Stomach (tissue), 8 donors: ENCODE measurements at regions not wholly inside any gene's neighbourhood (a gene's known extent, or its start where the extent isn't known, plus 50 kb on each side); places are given as distances from the start of the nearest gene placed in this dataset.
"Not testable (repeated sequence)": the region's sequence is repeated elsewhere in the genome, so short reads cannot be mapped to it uniquely, and the experiment has no call there.

ENCODE experiments used
- DNase-seq, 2 donors: peaks; one replicate each; pipeline versions ENCODE4 v3.0.0 to v3.0.0-alpha.2; 2013 to 2019
- H3K27ac ChIP-seq, 5 donors: fragments of 200-600 bp in 4 of 5; sonication (generic) in 4 of 5; one replicate each; pipeline ENCODE4 v1.5.1; 2013 to 2019; ENCODE audit warnings: mild to moderate bottlenecking in 1 of 5, moderate library complexity in 1 of 5
- H3K27me3 ChIP-seq, 3 donors: fragments of 200-600 bp; sonication (generic); one replicate each; pipeline ENCODE4 v1.5.1; 2017 to 2019; ENCODE audit warnings: mixed run types in 1 of 3
- H3K36me3 ChIP-seq, 4 donors: fragments of 200-600 bp; sonication (generic); 1 replicate in 3 of 4; 2 replicates in 1 of 4; pipeline ENCODE4 v1.5.1; 2016 to 2019
- H3K4me1 ChIP-seq, 4 donors: fragments of 200-600 bp; sonication (generic); one replicate each; pipeline ENCODE4 v1.5.1; 2016 to 2019
- H3K4me3 ChIP-seq, 4 donors: fragments of 200-600 bp; sonication (generic) in 3 of 4; one replicate each; pipeline ENCODE4 v1.5.1; 2016 to 2019; ENCODE audit warnings: mild to moderate bottlenecking in 1 of 4
- H3K9me3 ChIP-seq, 4 donors: fragments of 200-600 bp; sonication (generic); one replicate each; pipeline ENCODE4 v1.5.1; 2016 to 2019
- EP300 ChIP-seq: sonication (generic); formaldehyde crosslinking; IDR thresholded peaks from one replicate; pipeline ENCODE4 v1.6.1; 2017; ENCODE audit warnings: antibody characterized with exemption
- POLR2A ChIP-seq, 4 donors: fragments of 450-650 bp; IDR thresholded peaks; one replicate each; pipeline ENCODE4 v1.6.1; 2016; ENCODE audit warnings: antibody characterized with exemption in 4 of 4, control low read depth in 2 of 4, mild to moderate bottlenecking in 1 of 4, moderate library complexity in 1 of 4
- POLR2AphosphoS5 ChIP-seq, 3 donors: sonication (generic); formaldehyde crosslinking; IDR thresholded peaks; one replicate each; pipeline ENCODE4 v1.6.1; 2016; ENCODE audit warnings: antibody characterized with exemption in 3 of 3
- WGBS, 5 donors: extraction: QIAGEN DNeasy Blood & Tissue Kit in 3 of 5; methylation state at CpG; one replicate each; pipeline versions ENCODE4 v1.1.5 to v1.1.7; 2013 to 2018; 5-methylcytosine and 5-hydroxymethylcytosine counted together
- intact Hi-C: fragments of 100-400 bp; cut with DNase I; formaldehyde crosslinking; loops from one replicate; pipeline ENCODE4 v1.15.1; 2023; ENCODE audit warnings: low total_unique reads
- TF ChIP-seq, protein P1 (sequence below), 7 experiments: fragments of 450-650 bp in 4 of 7; fragments of 200-600 bp in 3 of 7; sonication (generic) in 3 of 7; IDR thresholded peaks; one replicate each; pipeline ENCODE4 v1.5.1; 2016 to 2019; ENCODE audit warnings: antibody characterized with exemption in 7 of 7, control low read depth in 2 of 7, mild to moderate bottlenecking in 1 of 7
- donor health status: healthy with polysubstance abuse.
- donor health status: Bipolar disorder and iron deficiency.
- donor health status: healthy.

- no peak overlapping the region for H3K4me3 ChIP-seq
- no peaks in the 10 kb centered on the region for H3K36me3 ChIP-seq
- H3K4me1 ChIP-seq, result no peaks in the 10 kb centered on the region
- intact Hi-C loops, result no loop called here
- no peaks in the 10 kb centered on the region for H3K9me3 ChIP-seq
- TF ChIP-seq EP300 (no peak), POLR2A (IDR thresholded peaks at IDR 0.05) (no peak), POLR2AphosphoS5 (IDR thresholded peaks at IDR 0.05) (no peak)
- TF ChIP-seq, protein P1, sequence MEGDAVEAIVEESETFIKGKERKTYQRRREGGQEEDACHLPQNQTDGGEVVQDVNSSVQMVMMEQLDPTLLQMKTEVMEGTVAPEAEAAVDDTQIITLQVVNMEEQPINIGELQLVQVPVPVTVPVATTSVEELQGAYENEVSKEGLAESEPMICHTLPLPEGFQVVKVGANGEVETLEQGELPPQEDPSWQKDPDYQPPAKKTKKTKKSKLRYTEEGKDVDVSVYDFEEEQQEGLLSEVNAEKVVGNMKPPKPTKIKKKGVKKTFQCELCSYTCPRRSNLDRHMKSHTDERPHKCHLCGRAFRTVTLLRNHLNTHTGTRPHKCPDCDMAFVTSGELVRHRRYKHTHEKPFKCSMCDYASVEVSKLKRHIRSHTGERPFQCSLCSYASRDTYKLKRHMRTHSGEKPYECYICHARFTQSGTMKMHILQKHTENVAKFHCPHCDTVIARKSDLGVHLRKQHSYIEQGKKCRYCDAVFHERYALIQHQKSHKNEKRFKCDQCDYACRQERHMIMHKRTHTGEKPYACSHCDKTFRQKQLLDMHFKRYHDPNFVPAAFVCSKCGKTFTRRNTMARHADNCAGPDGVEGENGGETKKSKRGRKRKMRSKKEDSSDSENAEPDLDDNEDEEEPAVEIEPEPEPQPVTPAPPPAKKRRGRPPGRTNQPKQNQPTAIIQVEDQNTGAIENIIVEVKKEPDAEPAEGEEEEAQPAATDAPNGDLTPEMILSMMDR (IDR thresholded peaks at IDR 0.05), result no peak
- H3K27ac ChIP-seq, result no peak overlapping the region
- 65 to 93% (median 73%) methylated on average over 1 of the region's 1 CpG for WGBS, 5 donors
- no peak for DNase-seq
- H3K27me3 ChIP-seq, result no peaks in the 10 kb centered on the region
Measured at GRCh38 chr1:185541871-185542301, 192.3 kb upstream of the HMCN1 start.

GRCh38 chr1:185540295-185540694, 193.9 kb upstream of the HMCN1 start:
- Histone ChIP-seq H3K4me1 (peaks cover 0 to 2% (median 0%) of the 10 kb centered on the region in 4 donors), H3K36me3 (no peaks in the 10 kb centered on the region), H3K4me3 (no peak overlapping the region), H3K27me3 (no peaks in the 10 kb centered on the region), H3K9me3 (no peaks in the 10 kb centered on the region), H3K27ac (no peak overlapping the region)
- 96 to 99% (median 96%) methylated on average over 5 of the region's 5 CpGs for WGBS, 5 donors
- TF ChIP-seq, protein P1 (IDR thresholded peaks at IDR 0.05), result no peak
- TF ChIP-seq EP300 (no peak), POLR2A (IDR thresholded peaks at IDR 0.05) (no peak), POLR2AphosphoS5 (IDR thresholded peaks at IDR 0.05) (no peak)
- DNase-seq, result no peak
- intact Hi-C loops, result no loop called here

DNA sequence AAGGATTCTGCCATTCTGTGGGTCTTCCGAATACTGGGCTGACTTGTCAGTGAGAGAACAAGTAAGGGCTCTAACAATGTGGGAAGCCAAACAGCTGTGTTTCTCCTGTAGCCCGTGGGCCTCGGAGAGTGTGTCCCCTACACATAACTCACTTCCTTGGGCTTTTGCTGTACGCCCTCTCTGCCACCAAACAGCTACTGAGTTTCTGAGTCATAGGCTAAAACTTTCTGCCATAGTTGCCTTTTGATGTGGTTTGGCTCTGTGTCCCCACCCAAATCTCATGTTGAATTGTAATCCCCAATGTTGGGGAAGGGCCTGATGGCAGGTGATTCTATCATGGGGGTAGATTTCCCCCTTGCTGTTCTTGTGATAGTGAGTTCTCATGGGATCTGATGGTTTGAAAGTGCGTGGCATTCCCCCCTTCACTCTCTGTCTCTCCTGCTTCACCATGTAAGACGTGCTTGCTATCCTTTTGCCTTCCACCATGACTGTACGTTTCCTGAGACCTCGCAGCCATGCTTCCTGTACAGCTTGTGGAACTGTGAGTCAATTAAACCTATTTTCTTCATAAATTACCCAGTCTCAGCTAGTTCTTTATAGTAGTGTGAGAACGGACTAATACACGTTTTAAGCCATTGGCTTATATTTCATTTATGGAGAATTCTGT, 194.8 kb upstream of the HMCN1 start:
- peaks cover 0 to 6% (median 6%) of the 10 kb centered on the region in 4 donors for H3K4me1 ChIP-seq
- 88 to 92% (median 91%) methylated on average over 10 of the region's 10 CpGs for WGBS, 5 donors
- no peak for DNase-seq
- intact Hi-C loops, result no loop called here
- no peak overlapping the region for H3K27ac ChIP-seq
- H3K27me3 ChIP-seq, result no peaks in the 10 kb centered on the region
- H3K9me3 ChIP-seq, result no peaks in the 10 kb centered on the region
- no peaks in the 10 kb centered on the region for H3K36me3 ChIP-seq
- no peak overlapping the region for H3K4me3 ChIP-seq
- no peak for TF ChIP-seq EP300
- no peak for TF ChIP-seq POLR2A (IDR thresholded peaks at IDR 0.05)
- TF ChIP-seq POLR2AphosphoS5 (IDR thresholded peaks at IDR 0.05), result no peak
- TF ChIP-seq, protein P1 (IDR thresholded peaks at IDR 0.05), result no peak

DNA sequence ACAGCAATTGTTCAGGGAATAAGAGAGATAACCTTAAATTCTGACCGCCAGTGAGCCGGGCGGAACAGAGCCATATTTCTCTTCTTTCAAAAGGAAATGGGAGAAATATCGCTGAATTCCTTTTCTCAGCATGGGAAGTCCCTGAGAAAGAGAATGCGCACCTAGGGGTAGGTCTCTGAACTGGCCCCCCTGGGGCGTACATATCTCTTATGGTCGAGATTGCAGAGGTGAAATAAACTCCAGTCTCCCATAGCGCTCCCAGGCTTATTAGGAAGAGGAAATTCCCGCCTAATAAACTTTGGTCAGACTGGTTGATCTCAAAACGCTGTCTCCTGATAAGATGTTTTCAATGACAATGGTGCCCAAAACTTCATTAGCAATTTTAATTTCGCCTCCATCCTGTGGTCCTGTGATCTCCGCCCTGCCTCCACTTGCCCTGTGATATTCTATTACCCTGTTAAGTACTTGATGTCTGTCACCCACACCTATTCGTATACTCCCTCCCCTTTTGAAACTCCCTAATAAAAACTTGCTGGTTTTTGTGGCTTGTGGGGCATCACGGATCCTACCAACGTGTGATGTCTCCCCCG, 195.8 kb upstream of the HMCN1 start:
- H3K27me3 ChIP-seq, H3K9me3 ChIP-seq, H3K4me1 ChIP-seq, H3K36me3 ChIP-seq, H3K27ac ChIP-seq, DNase-seq, H3K4me3 ChIP-seq, intact Hi-C loops: not testable (repeated sequence)
- WGBS, 5 donors, result 69 to 84% (median 78%) methylated on average over 13 to 16 of the region's 16 CpGs

- no peaks in the 10 kb centered on the region for H3K27me3 ChIP-seq
- WGBS, 5 donors, result 77 to 92% (median 88%) methylated on average over 2 of the region's 2 CpGs
- H3K36me3 ChIP-seq, result no peaks in the 10 kb centered on the region
- no peak overlapping the region for H3K4me3 ChIP-seq
- TF ChIP-seq POLR2A (IDR thresholded peaks at IDR 0.05) (no peak), POLR2AphosphoS5 (IDR thresholded peaks at IDR 0.05) (no peak), EP300 (no peak)
- TF ChIP-seq, protein P1 (IDR thresholded peaks at IDR 0.05), result no peak
- no peak overlapping the region for H3K27ac ChIP-seq
- DNase-seq, result no peak
- no peaks in the 10 kb centered on the region for H3K9me3 ChIP-seq
- H3K4me1 ChIP-seq, result peaks cover 5 to 6% (median 6%) of the 10 kb centered on the region in 4 donors
- intact Hi-C loops, result no loop called here
Measured at GRCh38 chr1:185537596-185537995, 196.6 kb upstream of the HMCN1 start.
